ENCODE measurements at regions not wholly inside any gene's neighbourhood (a gene's known extent, or its start where the extent isn't known, plus 50 kb on each side); places are given as distances from the start of the nearest gene placed in this dataset.

DNA sequence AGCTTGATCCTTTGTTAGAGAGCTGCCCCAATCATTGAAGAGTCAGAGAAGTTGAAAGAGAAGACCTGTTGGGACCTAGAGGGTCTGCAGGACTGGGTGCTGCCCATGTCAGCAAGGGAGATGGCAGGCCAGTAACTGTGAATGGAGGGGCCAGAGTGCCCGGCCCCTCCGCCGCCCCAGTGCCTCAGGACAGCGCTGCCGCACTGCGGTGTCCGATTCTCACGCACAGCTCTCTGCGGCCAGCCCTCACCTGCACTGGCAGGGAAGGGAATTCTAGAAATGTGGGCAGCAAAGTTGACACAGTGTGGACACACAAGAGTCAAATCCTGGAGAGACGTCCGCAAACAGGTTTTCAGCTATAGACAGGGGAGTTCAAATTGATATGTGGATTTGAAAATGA is 373.5 kb downstream of the TCERG1L start:
- Histone ChIP-seq H3K27me3 (ENCODE audit: control insufficient read depth, insufficient read depth, low read length) (no peaks in the 10 kb centered on the region), H2BK5ac (ENCODE audit: low read depth, low read length, poor library complexity, severe bottlenecking) (no peak overlapping the region), H2AFZ (replicated peaks; ENCODE audit: low read length, poor library complexity) (no peak overlapping the region), H3K36me3 (ENCODE audit: control insufficient read depth, insufficient read depth, low read length) (no peaks in the 10 kb centered on the region), H2BK20ac (ENCODE audit: low read depth, low read length) (no peak overlapping the region), H3K4me1 (ENCODE audit: control insufficient read depth, insufficient read depth, low read length) (no peaks in the 10 kb centered on the region), H3K9me3 (ENCODE audit: control insufficient read depth, insufficient read depth, low read length) (peaks cover 35% of the 10 kb centered on the region), H4K20me1 (ENCODE audit: insufficient read depth, low read length) (no peaks in the 10 kb centered on the region), H3K18ac (ENCODE audit: low read depth, low read length) (no peak overlapping the region), H3K4me3 (ENCODE audit: insufficient read depth, low read depth, low read length) (no peak overlapping the region), H3K4me2 (ENCODE audit: low read depth, low read length) (no peak overlapping the region), H3K14ac (replicated peaks; ENCODE audit: low read depth, low read length) (no peak overlapping the region), H4K5ac (ENCODE audit: low read depth, low read length) (no peak overlapping the region), H3K79me1 (ENCODE audit: low read depth in 1 of 2, low read length in 2 of 2) (no peaks in the 10 kb centered on the region), H3K56ac (ENCODE audit: extremely low read depth, insufficient read depth, low read length) (no peak overlapping the region), H3K27ac (ENCODE audit: insufficient read depth, low read length) (no peak overlapping the region), H3K23ac (ENCODE audit: low read depth, low read length) (no peak overlapping the region), H2BK15ac (ENCODE audit: low read depth, low read length) (no peak overlapping the region), H2AK9ac (replicated peaks; ENCODE audit: low read depth, low read length, poor library complexity) (no peak overlapping the region), H3K9ac (ENCODE audit: low read depth, low read length) (no peak overlapping the region), H3K4ac (ENCODE audit: low read depth, low read length) (no peak overlapping the region), H4K91ac (ENCODE audit: insufficient read depth, low read depth, low read length) (no peak overlapping the region), H2AK5ac (ENCODE audit: low read depth, low read length) (no peak overlapping the region), H2BK120ac (ENCODE audit: low read depth, low read length) (no peak overlapping the region), H4K8ac (ENCODE audit: low read depth in 2 of 2, low read length in 2 of 2) (no peak overlapping the region), H3K9me1 (ENCODE audit: insufficient read depth, low read length) (no peaks in the 10 kb centered on the region)
- no TSS peak for BruUV-seq (replicated peaks)
- WGBS, 2 experiments (ENCODE audit: extremely low coverage in 2 of 2, insufficient read length in 1 of 2) = no CpG with 5 or more reads among the region's 11 CpGs
- in situ Hi-C loops (cut with MboI; ENCODE audit: low sequenced_read_pairs) = no loop called here
- DNase-seq (no peak), ATAC-seq (ENCODE audit: low read depth) (no peak)
- TF ChIP-seq ELK1 (IDR thresholded peaks at IDR 0.05; ENCODE audit: borderline replicate concordance, low read depth, low read length) = no peak
- TF ChIP-seq NFE2L2 (IDR thresholded peaks at IDR 0.05; ENCODE audit: low read depth, low read length) = no peak
- TF ChIP-seq USF2 (IDR thresholded peaks at IDR 0.05; ENCODE audit: low read depth, low read length) = no peak
- TF ChIP-seq MAZ (IDR thresholded peaks at IDR 0.05; ENCODE audit: borderline replicate concordance, low read depth, low read length) = no peak
- no peak for TF ChIP-seq FOS (IDR thresholded peaks at IDR 0.05; ENCODE audit: low read depth, low read length)
- TF ChIP-seq CEBPB (IDR thresholded peaks at IDR 0.05; ENCODE audit: low read depth, low read length) = no peak
- no peak for TF ChIP-seq BHLHE40 (IDR thresholded peaks at IDR 0.05; ENCODE audit: low read depth, low read length)
- TF ChIP-seq RAD21 (IDR thresholded peaks at IDR 0.05; ENCODE audit: low read length) = no peak
- TF ChIP-seq CTCF (conservative IDR thresholded peaks at IDR 0.05; ENCODE audit: low read depth, low read length) = no peak
- TF ChIP-seq RFX5 (IDR thresholded peaks at IDR 0.05; ENCODE audit: low read depth, low read length) = no peak
- no peak for TF ChIP-seq MXI1 (IDR thresholded peaks at IDR 0.05; ENCODE audit: borderline replicate concordance, low read depth, low read length)
- TF ChIP-seq POLR2A (IDR thresholded peaks at IDR 0.05; ENCODE audit: low read depth, low read length) = no peak
- TF ChIP-seq MAFK (IDR thresholded peaks at IDR 0.05; ENCODE audit: low read depth, low read length) = no peak
- TF ChIP-seq RCOR1 (IDR thresholded peaks at IDR 0.05; ENCODE audit: insufficient replicate concordance, low read length) = no peak
- no peak for TF ChIP-seq CHD1 (IDR thresholded peaks at IDR 0.05; ENCODE audit: low read depth, low read length)
- intact Hi-C loops (cut with micrococcal nuclease) = no loop called here
- POLR2A ChIA-PET (ENCODE audit: unreplicated experiment) = no interaction called here
- dilution Hi-C loops (cut with HindIII; ENCODE audit: low sequenced_read_pairs, unreplicated experiment) = no loop called here
- CTCF ChIA-PET = no interaction called here
